NOMO-1 (cell line): ENCODE measurements at regions not wholly inside any gene's neighbourhood (a gene's known extent, or its start where the extent isn't known, plus 50 kb on each side); places are given as distances from the start of the nearest gene placed in this dataset.
"Not testable (repeated sequence)": the region's sequence is repeated elsewhere in the genome, so short reads cannot be mapped to it uniquely, and the experiment has no call there.

Source experiments
- DNase-seq, 2 experiments: peaks; one replicate each; lab custom pipeline; 2025; ENCODE audit not compliant: unreplicated experiment in 2 of 2; lab: John Stamatoyannopoulos, UW

- not testable (repeated sequence) for DNase-seq
Observed at GRCh38 chr16:79881107-79881506, 280.6 kb upstream of the MAF start.

- no peak for DNase-seq
Observed at GRCh38 chr16:79876332-79876730, 275.8 kb upstream of the MAF start.

DNA sequence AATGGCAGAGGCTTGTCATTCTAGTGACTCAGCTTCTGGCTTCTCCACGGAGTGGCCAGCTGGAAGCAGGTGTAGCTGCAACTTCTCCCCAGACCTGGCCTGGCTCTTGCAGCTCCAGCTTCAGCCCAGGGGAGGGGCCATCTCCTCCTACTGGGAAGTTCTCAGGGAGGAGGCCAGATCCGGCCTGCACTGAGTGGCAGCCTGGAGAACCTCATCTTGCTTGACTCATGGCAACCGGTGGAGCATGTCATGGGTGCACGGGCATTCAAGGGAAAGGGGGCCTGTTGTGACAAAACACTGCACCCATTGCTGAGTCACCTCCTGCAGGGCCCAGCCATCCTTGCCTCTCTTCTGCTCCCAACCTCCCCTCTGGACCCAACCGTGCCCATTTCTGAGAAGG, 273.9 kb upstream of the MAF start:
- DNase-seq: no peak

- DNase-seq: no peak
Observed at GRCh38 chr16:79873825-79874224, 273.3 kb upstream of the MAF start.

DNA sequence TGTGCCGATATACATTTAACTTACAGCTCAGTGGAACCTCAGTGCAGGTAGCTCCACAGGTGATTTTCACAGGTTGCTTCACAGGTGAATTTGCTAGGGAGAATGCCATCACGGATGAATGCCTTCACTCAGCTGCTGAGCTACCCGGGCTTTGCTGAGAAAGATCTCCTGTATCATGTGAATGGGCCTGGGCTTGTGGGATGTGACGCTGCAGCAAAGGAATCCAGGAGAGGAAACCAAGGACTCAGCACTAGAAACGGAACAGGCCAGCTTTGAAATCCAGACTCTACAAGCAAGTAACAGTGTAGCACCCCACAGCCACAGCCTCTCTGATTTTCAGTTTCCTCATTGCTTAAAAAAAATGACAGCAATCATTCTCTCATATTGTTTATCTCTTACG, 271.4 kb upstream of the MAF start:
- no peak for DNase-seq

- no peak for DNase-seq
Observed at GRCh38 chr16:79870016-79870886, 269.7 kb upstream of the MAF start.

GRCh38 chr16:79869304-79870015, 268.9 kb upstream of the MAF start:
- no peak for DNase-seq

DNA sequence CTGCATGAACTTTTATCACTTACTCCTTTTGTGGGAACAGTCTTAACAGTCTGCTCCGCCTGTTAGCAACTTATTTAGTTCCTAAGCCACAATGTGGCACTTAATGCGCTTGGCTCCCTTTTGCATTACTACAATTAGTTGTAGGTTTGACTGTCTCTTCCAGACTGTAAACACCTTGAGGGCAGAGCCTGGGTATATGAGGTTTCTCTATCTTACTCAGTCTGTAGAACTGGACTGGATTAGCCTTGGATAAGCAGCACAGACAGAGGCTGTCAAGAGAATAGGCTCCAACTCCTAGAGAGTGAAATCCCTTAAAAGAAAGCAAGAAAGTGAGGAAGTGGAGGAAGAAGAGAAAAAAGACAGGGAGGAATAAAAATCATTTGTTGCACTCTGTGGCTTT, 268.3 kb upstream of the MAF start:
- DNase-seq: no peak

- no peak for DNase-seq
Observed at GRCh38 chr16:79867425-79867997, 267.0 kb upstream of the MAF start.

GRCh38 chr16:79865918-79866317, 265.4 kb upstream of the MAF start:
- no peak for DNase-seq

DNA sequence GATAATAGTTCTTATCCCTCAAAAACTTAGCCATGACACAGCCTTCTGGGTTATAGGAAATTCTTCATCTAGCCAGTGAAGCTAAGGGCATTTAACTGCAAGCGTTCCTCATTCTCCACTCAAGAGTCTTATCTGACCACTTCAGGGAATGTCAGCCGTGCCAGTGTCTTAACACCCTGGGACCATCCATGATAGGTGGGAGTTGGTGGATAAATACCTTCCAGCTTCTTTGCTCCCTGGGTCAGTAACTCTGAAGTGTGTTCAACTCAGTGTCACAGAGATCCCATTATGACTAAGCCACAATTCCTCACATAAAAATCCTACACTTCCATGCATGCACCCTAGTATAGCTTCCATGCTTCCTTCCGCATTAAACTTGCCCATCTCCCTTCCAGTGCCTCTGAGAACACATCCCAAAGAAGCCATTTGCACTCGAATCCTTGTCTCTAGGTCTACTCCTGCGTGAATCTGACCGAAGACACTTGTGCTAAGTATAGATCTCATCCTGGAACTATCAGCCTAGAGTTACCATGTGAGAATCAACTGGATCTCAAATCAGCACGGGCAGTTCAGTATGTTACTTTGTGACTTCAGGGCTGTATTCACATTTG, 264.3 kb upstream of the MAF start:
- no peak for DNase-seq

- DNase-seq: no peak
Observed at GRCh38 chr16:79864032-79864780, 263.7 kb upstream of the MAF start.

GRCh38 chr16:79863128-79864031, 262.8 kb upstream of the MAF start:
- no peak for DNase-seq

GRCh38 chr16:79862601-79863000, 262.1 kb upstream of the MAF start:
- DNase-seq: no peak

DNA sequence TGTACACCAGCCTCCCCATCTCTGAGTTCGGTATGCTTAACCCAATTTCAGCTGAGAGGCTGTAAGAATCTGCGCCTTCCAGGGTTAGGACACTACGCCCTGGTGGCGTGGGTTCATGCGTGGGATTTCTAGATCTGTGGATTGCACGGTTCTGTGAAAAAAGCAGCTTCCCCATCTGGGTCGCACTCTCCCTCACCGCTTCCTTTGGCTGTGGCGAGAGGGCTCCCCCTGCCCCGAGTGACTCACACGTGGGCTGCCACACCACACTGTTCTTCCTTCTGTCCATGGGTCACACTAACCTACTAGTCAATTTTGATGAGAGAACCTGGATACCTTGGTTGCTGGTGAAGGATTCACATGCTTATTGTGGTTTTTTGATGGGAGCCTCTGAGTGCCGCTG, 256.0 kb upstream of the MAF start:
- DNase-seq: no peak

DNA sequence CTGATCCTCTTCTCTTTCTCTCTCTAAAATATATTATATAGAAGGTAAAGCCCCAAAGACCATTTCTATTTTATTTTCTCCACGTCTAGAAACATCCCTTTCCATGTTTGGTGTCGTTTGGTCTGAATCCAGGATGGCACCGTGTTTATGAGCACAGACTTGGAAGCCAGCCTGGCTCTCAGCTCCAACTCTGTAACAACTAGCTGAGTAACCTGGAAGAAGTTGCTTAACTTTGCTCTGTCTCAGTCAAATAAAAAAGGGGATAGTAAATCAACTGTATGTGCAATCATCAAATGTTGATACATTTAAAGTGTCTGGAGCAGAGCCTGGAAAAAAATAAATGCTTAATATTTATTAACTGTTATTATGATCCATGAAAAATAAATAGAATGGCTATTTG, 249.8 kb upstream of the MAF start:
- DNase-seq: no peak

DNA sequence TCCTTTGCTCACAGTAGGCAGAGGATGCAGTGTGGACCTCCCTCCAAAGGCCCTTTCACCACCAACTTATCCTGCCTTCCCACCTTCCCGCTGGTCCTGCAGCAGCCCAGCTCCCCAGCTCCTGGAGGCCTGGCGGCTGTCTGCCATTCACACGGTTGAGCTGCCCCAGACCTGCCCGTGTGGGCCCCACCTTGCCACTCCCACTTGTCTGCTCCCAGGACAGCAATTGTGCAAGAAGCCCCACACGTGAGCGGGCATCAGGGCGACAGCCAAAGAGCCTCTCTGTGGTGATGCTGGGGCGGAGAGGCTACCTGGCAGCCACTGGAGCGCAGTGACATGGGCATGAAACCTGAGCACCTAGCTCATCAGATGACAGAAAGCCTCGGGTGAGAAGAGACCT, 248.6 kb upstream of the MAF start:
- no peak for DNase-seq

GRCh38 chr16:79848719-79849118, 248.2 kb upstream of the MAF start:
- DNase-seq: no peak

- DNase-seq: no peak
Observed at GRCh38 chr16:79847569-79847968, 247.0 kb upstream of the MAF start.

DNA sequence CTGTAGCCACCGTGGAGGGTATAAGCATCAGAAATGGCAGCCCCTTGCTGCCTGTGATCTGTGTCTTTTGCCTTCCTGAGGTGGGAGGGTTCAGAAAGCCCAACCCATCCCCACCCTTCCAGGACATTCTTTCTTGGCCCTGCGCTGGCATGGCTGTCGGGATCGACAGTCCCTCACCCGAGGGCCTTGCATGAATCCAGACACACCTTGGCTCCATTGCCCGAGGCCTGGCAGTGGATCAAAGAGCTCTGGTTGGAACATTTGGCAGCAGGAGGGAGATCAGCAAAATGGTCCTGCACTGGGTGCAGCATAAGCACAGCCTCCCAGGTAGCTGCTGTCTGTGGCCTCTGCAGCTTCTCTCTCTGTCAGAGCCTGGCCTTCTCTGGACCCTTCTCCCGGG, 246.6 kb upstream of the MAF start:
- no peak for DNase-seq
